Common myeloid progenitor, CD34-positive (primary cell): ENCODE measurements at regions not wholly inside any gene's neighbourhood (a gene's known extent, or its start where the extent isn't known, plus 50 kb on each side); places are given as distances from the start of the nearest gene placed in this dataset.
A peak's percentile ranks its signal among the peaks of the same experiment; 100 is the strongest.

Experiments
- CTCF ChIA-PET: fragments of 350-600 bp; sonication (Branson Sonifier 250); formaldehyde crosslinking; loops from one replicate; lab custom pipeline; 2021; ENCODE audit warnings: antibody characterized with exemption; lab: Charles Lee
- POLR2A ChIA-PET: fragments of 350-600 bp; sonication (Branson Sonifier 250); formaldehyde crosslinking; loops from one replicate; lab custom pipeline; 2021; ENCODE audit warnings: antibody characterized with exemption; lab: Charles Lee
- DNase-seq, 3 donors: peaks; one replicate each; pipeline versions ENCODE4 v3.0.0 to v3.0.0-alpha.2; 2013
- H3K27ac ChIP-seq, 2 experiments: 1 replicate in 1 of 2; 2 replicates in 1 of 2; pipeline ENCODE4 v1.7.0; 2013; ENCODE audit warnings: inconsistent platforms in 2 of 2, low read length in 2 of 2, mild to moderate bottlenecking in 2 of 2, low read depth in 1 of 2, moderate library complexity in 1 of 2; ENCODE audit not compliant: severe bottlenecking in 2 of 2, insufficient read depth in 1 of 2, poor library complexity in 1 of 2
- H3K27me3 ChIP-seq, 5 experiments: replicated peaks in 2 of 5; 1 replicate in 3 of 5; 2 replicates in 2 of 5; pipeline versions ENCODE4 v1.6.1 to v1.7.0; 2013; ENCODE audit warnings: low read length in 4 of 5, mild to moderate bottlenecking in 2 of 5, moderate library complexity in 2 of 5, inconsistent platforms in 1 of 5; ENCODE audit not compliant: insufficient read depth in 5 of 5, control insufficient read depth in 4 of 5
- H3K36me3 ChIP-seq, 4 experiments: 1 replicate in 2 of 4; 2 replicates in 2 of 4; pipeline versions ENCODE4 v1.6.1 to v1.7.0; 2013; ENCODE audit warnings: low read length in 3 of 4, control low read depth in 1 of 4, mild to moderate bottlenecking in 1 of 4; ENCODE audit not compliant: control insufficient read depth in 4 of 4, insufficient read depth in 4 of 4
- H3K4me1 ChIP-seq, 4 experiments: 1 replicate in 3 of 4; 2 replicates in 1 of 4; pipeline versions ENCODE4 v1.6.1 to v1.7.1; 2013; ENCODE audit warnings: low read length in 3 of 4, mild to moderate bottlenecking in 3 of 4, control low read depth in 1 of 4, inconsistent platforms in 1 of 4, moderate library complexity in 1 of 4; ENCODE audit not compliant: control insufficient read depth in 4 of 4, insufficient read depth in 4 of 4; ENCODE audit errors: control extremely low read depth in 1 of 4
- H3K4me3 ChIP-seq, 7 experiments: 1 replicate in 4 of 7; 2 replicates in 3 of 7; pipeline versions ENCODE4 v1.5.1 to v1.7.0; 2013; ENCODE audit warnings: mild to moderate bottlenecking in 7 of 7, low read length in 6 of 7, moderate library complexity in 6 of 7, inconsistent platforms in 2 of 7, low read depth in 2 of 7, control low read depth in 1 of 7; ENCODE audit not compliant: insufficient read depth in 4 of 7, control insufficient read depth in 1 of 7; ENCODE audit errors: extremely low read depth in 1 of 7
- H3K9me3 ChIP-seq, 5 experiments: 1 replicate in 4 of 5; 2 replicates in 1 of 5; pipeline versions ENCODE4 v1.6.1 to v1.7.1; 2013; ENCODE audit warnings: low read length in 4 of 5, mild to moderate bottlenecking in 2 of 5, inconsistent platforms in 1 of 5, low read depth in 1 of 5, moderate library complexity in 1 of 5; ENCODE audit not compliant: control insufficient read depth in 4 of 5, insufficient read depth in 2 of 5; ENCODE audit errors: control extremely low read depth in 1 of 5
- WGBS: methylation state at CpG from one replicate; pipeline ENCODE4 v1.1.5; 2013; ENCODE audit not compliant: insufficient coverage; 5-methylcytosine and 5-hydroxymethylcytosine counted together

DNA sequence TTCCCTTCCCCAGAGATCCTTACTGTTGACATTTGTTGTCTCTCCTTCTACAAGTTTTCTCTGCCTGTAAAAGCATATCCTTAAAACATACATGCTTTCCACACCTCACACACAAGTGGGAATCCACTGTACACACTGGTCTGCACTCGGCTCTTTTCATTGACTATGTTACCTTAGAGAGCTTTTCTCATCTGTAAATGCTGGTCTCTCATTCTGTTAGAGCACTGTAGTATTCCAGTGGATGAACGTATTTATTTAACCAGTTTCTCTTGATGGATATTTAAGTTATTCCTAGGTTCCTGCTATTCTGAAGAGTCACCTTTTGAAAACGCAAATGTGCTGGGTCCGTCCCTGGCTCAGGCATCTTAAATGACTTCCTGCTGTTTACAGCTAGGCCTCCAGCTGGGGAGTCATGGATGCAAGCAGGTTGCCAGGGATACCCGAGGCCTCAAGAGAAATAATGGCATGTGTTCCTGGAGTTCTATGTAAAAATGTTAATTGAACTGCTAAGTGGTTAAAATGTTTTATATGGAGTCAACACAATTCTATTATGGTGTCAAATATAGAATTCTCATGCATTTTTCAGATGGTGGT, 61.1 kb upstream of the TGM3 start:
- WGBS = 86% methylated on average over 4 of the region's 5 CpGs
- H3K4me1 ChIP-seq = peaks cover 0 to under 1% (median 0%) of the 10 kb centered on the region in 4 experiments
- CTCF ChIA-PET = no interaction called here

DNA sequence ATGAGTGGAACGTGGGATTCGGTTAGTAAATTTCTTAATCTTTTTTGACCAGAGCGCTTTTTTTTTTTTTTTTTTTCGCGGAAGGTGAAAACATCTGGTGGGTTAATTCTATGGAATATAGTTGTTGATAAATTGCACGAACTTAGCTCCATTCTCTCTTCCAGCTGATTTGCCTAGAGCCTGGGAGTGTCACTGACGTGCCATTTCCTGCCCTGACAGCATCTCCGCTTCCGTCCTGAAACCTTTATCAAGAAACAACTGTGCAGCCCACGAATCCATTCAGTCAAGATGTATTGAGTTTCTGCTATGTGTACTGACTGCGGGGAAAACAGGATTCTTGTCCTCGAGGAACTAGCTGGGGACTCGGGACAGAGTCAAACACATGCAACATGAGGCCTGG, 59.5 kb upstream of the TGM3 start:
- Histone ChIP-seq H3K27ac (no peak overlapping the region), H3K36me3 (no peaks in the 10 kb centered on the region), H3K4me1 (peaks cover 0 to 2% (median 0%) of the 10 kb centered on the region in 4 experiments), H3K9me3 (no peaks in the 10 kb centered on the region), H3K27me3 (no peaks in the 10 kb centered on the region), H3K4me3 (no peak overlapping the region)
- ChIA-PET POLR2A (no interaction called here), CTCF (no interaction called here)
- WGBS = 90% methylated on average over 10 of the region's 13 CpGs
- DNase-seq = no peak

More for the DNA sequence above, 61.1 kb upstream of the TGM3 start:
- H3K36me3 ChIP-seq = no peaks in the 10 kb centered on the region
- H3K27ac ChIP-seq = no peak overlapping the region
- H3K4me3 ChIP-seq = no peak overlapping the region
- no peaks in the 10 kb centered on the region for H3K9me3 ChIP-seq
- H3K27me3 ChIP-seq = no peaks in the 10 kb centered on the region
- POLR2A ChIA-PET = no interaction called here
- no peak for DNase-seq

DNA sequence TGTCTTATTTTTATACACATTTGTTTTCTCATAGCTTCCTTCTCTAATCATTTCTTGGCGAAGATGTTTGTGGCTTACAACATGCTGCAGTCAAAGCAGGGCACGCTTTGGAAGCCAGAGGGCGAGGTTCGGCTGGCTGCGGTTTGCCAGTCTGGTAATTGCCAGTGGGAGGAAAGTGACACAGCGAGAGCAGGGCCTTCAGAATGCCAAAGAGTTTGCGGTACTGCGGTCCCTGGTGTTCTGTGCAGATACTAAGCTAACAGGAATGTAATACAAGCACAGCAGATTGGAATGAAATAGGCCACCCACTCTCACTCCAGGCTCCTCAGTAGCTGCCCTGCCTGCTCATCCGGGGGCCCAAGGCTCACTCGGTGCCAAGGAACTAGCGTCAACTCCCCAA, 58.7 kb upstream of the TGM3 start:
- CTCF ChIA-PET = no interaction called here
- no peak overlapping the region for H3K27ac ChIP-seq
- peak in 2 of 3 donors; percentile 25 to 77 for DNase-seq
- H3K9me3 ChIP-seq = no peaks in the 10 kb centered on the region
- H3K4me1 ChIP-seq = peaks cover 0 to 2% (median 0%) of the 10 kb centered on the region in 4 experiments
- H3K4me3 ChIP-seq = no peak overlapping the region
- H3K36me3 ChIP-seq = no peaks in the 10 kb centered on the region
- H3K27me3 ChIP-seq = no peaks in the 10 kb centered on the region
- 76% methylated on average over 8 of the region's 11 CpGs for WGBS
- POLR2A ChIA-PET = interaction anchor here (0.5 kb wide), 1 partner anchor 707 kb away, joined by 3 read pairs; no protein-coding TSS in a partner anchor

DNA sequence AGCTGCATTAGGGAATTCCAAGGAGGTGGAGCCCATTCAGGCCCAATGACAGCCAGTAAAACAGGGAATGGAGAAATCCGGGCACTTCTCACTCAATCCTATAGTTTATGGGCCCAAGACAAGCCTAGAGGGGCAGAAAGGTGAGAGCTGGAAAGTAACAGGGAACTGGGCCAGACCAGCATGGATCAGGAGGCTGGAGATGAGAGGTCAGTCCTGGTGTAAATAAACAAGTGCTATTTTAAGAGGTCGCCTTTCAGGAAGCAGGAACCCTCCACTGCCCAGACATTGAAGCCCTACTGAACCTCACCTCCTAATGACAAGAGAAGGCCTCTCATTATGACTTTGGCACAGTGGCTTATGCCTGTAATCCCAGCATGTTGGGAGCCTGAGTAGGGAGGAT, 57.2 kb upstream of the TGM3 start:
- ChIA-PET CTCF (no interaction called here), POLR2A (no interaction called here)
- Histone ChIP-seq H3K27ac (no peak overlapping the region), H3K4me3 (no peak overlapping the region), H3K4me1 (peaks cover 0 to 2% (median 0%) of the 10 kb centered on the region in 4 experiments), H3K36me3 (no peaks in the 10 kb centered on the region), H3K27me3 (peaks cover 0 to 1% (median 0%) of the 10 kb centered on the region in 5 experiments), H3K9me3 (no peaks in the 10 kb centered on the region)
- WGBS = 100% methylated on average over 2 of the region's 2 CpGs
- DNase-seq = no peak

DNA sequence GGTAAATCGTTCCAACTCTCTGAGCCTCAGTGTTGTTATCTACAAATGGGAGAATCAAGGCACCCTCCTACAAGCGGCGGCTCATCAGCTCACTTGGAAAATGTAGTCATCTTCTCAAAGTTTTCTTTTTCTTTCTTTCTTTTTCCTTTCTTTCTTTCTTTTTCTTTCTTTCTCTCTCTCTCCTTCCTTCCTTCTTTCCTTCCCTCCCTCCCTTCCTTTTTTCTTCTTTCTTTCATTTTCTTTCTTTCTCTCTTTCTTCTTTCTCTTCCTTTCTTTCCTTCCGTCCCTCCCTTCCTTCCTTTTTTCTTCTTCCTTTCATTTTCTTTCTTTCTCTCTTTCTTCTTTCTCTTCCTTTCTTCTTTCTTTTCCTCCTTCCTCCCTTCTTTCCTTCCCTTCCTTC, 55.0 kb upstream of the TGM3 start:
- Histone ChIP-seq H3K36me3 (no peaks in the 10 kb centered on the region), H3K4me3 (no peak overlapping the region), H3K27me3 (peaks cover 0 to 10% (median 7%) of the 10 kb centered on the region in 5 experiments), H3K4me1 (peaks cover 0 to 8% (median 0%) of the 10 kb centered on the region in 4 experiments), H3K9me3 (no peaks in the 10 kb centered on the region), H3K27ac (no peak overlapping the region)
- 97% methylated on average over 4 of the region's 4 CpGs for WGBS
- no peak for DNase-seq
- ChIA-PET CTCF (interaction anchor here (0.6 kb wide), 1 partner anchor 33 kb away, joined by 3 read pairs; no protein-coding TSS in a partner anchor), POLR2A (no interaction called here)

DNA sequence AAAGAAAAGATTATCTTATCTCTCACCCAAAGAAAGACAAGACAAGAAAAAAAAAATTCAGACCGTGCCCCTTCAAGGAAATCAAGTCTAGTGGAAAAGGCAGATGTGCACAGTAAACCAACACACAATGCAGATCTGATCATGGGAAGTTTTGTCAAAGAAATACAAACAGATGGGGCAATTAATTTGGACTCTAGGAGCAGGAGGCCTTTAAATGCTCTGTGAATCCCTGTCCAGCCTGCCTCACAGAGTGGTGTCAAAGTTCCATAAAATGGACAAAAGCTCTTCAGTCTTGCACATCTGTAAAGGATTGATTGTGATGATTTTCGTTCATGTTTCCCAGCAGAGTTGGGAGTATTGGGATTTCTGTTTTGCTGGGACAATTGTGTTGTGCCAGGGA, 53.1 kb upstream of the TGM3 start:
- no peak for DNase-seq
- Histone ChIP-seq H3K4me3 (no peak overlapping the region), H3K27ac (no peak overlapping the region), H3K4me1 (peaks cover 0 to 8% (median 0%) of the 10 kb centered on the region in 4 experiments), H3K9me3 (no peaks in the 10 kb centered on the region), H3K36me3 (no peaks in the 10 kb centered on the region), H3K27me3 (peaks cover 0 to 20% (median 10%) of the 10 kb centered on the region in 5 experiments)
- ChIA-PET CTCF (no interaction called here), POLR2A (no interaction called here)
- WGBS = 78% methylated on average over 1 of the region's 2 CpGs

DNA sequence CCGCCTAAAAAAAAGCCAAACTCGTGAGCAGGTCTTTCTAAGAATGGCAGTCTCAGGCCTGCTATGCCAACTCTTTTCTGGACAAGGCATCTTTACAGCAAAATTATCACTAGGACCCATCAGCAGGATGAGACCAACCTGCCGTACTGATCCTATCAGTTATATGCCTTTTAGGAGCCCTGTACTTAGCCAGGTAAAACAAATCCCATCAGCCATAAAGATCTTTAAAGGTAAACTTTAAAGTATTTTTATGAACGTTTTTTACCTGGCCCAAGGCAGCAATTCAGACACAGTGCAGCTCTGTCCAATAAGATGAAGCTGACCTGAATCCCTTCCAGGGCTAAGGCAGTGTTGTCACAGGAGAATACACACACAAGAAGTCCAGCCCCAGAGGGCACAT, 51.3 kb upstream of the TGM3 start:
- CTCF ChIA-PET = no interaction called here
- no peaks in the 10 kb centered on the region for H3K9me3 ChIP-seq
- no peaks in the 10 kb centered on the region for H3K36me3 ChIP-seq
- peaks cover 0 to 8% (median 0%) of the 10 kb centered on the region in 4 experiments for H3K4me1 ChIP-seq
- POLR2A ChIA-PET = no interaction called here
- DNase-seq = no peak
- 94% methylated on average over 2 of the region's 4 CpGs for WGBS
- H3K27me3 ChIP-seq = peaks cover 0 to 31% (median 12%) of the 10 kb centered on the region in 5 experiments
- no peak overlapping the region for H3K4me3 ChIP-seq
- no peak overlapping the region for H3K27ac ChIP-seq
